ENCODE measurements at regions not wholly inside any gene's neighbourhood (a gene's known extent, or its start where the extent isn't known, plus 50 kb on each side); places are given as distances from the start of the nearest gene placed in this dataset.

DNA sequence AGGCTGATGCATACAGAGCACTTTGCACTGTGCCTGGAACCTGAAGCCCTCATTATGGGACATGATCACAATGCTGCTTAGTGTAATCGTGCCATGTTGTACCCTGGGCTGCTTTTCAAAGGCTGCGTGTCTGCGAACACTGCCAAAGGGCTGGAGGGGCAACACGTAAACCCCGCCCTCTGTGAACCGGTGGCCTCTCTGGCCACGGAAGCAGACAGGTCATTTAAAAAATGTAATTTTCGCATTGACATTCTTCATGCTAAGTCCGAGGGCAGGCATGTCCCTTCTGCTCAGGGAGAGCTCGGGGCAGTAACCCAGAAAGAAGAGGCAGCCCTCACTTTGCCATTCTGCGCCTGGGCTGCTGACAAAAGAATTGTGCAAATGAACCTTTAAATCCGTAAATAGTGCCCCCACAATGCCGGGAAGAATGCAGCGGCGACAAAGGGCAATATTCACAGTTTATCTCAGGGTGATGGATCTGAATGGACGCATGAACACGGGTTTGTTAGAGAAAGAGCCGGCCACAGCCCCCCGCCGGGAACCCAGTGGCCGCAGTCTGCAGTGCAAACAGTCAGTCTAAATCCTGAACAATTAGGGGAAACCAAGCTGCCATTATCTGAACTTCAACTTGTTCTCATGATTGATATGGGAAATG lies 226.1 kb downstream of the MYCN start:
- no peaks in the 10 kb centered on the region for H3K36me3 Mint-ChIP-seq (ENCODE audit: low read depth)
- H3K27me3 Mint-ChIP-seq (ENCODE audit: low read depth), result no peaks in the 10 kb centered on the region
- intact Hi-C loops (cut with micrococcal nuclease), result no loop called here
- no peak for DNase-seq (ENCODE audit: low spot score)
- H3K4me3 Mint-ChIP-seq (ENCODE audit: low read depth), result no peak overlapping the region
- no peak overlapping the region for H3K27ac Mint-ChIP-seq
- no peaks in the 10 kb centered on the region for H3K4me1 Mint-ChIP-seq (ENCODE audit: low read depth)
- H3K9me3 Mint-ChIP-seq, result no peaks in the 10 kb centered on the region

GRCh38 chr2:16165518-16166326 lies 225.4 kb downstream of the MYCN start:
- H3K9me3 Mint-ChIP-seq, result no peaks in the 10 kb centered on the region
- no peak for DNase-seq (ENCODE audit: low spot score)

DNA sequence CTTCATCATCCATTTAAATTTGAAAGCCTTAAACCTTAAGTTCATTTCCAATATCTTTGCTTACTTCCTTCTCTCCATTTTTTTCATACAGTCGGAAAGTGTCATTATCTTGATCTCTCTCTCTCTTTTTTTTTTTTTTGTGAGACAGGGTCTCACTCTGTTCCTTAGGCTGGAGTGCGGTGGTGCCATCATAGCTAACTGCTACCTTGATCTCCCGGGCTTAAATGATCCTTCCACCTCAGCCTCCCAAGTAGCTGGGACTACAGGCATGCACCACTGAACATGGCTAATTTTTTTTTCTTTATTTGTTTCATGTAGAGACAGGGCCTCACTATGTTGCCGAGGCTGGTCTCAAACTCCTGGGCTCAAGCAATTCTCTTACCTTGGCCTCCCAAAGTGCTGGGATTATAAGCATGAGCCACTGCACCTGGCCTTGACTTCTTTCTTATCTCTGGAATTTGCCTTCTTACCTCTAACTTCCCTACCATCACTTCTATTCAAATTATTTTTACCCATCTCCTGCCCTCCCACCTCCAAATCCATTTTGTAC lies 222.2 kb downstream of the MYCN start:
- Mint-ChIP-seq H3K9me3 (no peaks in the 10 kb centered on the region), H3K27ac (no peak overlapping the region), H3K36me3 (ENCODE audit: low read depth) (no peaks in the 10 kb centered on the region), H3K4me1 (ENCODE audit: low read depth) (no peaks in the 10 kb centered on the region), H3K27me3 (ENCODE audit: low read depth) (no peaks in the 10 kb centered on the region), H3K4me3 (ENCODE audit: low read depth) (no peak overlapping the region)
- intact Hi-C loops (cut with micrococcal nuclease), result no loop called here
- no peak for DNase-seq (ENCODE audit: low spot score)

More at GRCh38 chr2:16165518-16166326, 225.4 kb downstream of the MYCN start:
- intact Hi-C loops (cut with micrococcal nuclease), result no loop called here
- H3K36me3 Mint-ChIP-seq (ENCODE audit: low read depth), result no peaks in the 10 kb centered on the region
- H3K4me3 Mint-ChIP-seq (ENCODE audit: low read depth), result no peak overlapping the region
- no peaks in the 10 kb centered on the region for H3K27me3 Mint-ChIP-seq (ENCODE audit: low read depth)
- no peaks in the 10 kb centered on the region for H3K4me1 Mint-ChIP-seq (ENCODE audit: low read depth)
- H3K27ac Mint-ChIP-seq, result no peak overlapping the region

- Mint-ChIP-seq H3K27me3 (ENCODE audit: low read depth) (no peaks in the 10 kb centered on the region), H3K9me3 (no peaks in the 10 kb centered on the region), H3K36me3 (ENCODE audit: low read depth) (no peaks in the 10 kb centered on the region), H3K4me3 (ENCODE audit: low read depth) (no peak overlapping the region), H3K27ac (no peak overlapping the region), H3K4me1 (ENCODE audit: low read depth) (no peaks in the 10 kb centered on the region)
- DNase-seq (ENCODE audit: low spot score), result no peak
- intact Hi-C loops (cut with micrococcal nuclease), result no loop called here
Observed at GRCh38 chr2:16161768-16162490, 221.6 kb downstream of the MYCN start.

DNA sequence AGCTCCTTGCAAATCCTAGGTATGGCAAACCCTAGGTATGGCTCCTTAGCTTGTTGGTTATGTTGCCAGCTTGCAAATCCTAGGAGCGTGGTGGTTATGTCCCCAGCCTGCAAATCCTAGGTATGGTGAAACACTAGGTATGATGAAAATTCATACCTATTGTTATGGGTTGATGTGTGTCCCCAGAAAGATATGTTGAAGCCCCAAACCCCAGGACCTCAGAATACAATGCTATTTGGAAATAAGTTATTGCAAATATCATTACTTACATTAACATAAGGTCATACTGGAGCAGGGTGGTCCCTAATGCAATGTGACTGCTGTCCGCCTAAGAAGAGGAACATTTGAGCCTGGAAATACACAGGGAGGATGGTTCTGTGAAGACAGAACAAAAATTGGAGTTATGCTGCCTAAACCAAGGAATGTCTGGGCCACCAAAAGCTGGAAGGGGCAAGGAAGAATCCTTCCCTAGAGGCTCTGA lies 220.8 kb downstream of the MYCN start:
- H3K4me3 Mint-ChIP-seq (ENCODE audit: low read depth), result no peak overlapping the region
- no peaks in the 10 kb centered on the region for H3K4me1 Mint-ChIP-seq (ENCODE audit: low read depth)
- no peaks in the 10 kb centered on the region for H3K36me3 Mint-ChIP-seq (ENCODE audit: low read depth)
- no peak for DNase-seq (ENCODE audit: low spot score)
- H3K27me3 Mint-ChIP-seq (ENCODE audit: low read depth), result no peaks in the 10 kb centered on the region
- intact Hi-C loops (cut with micrococcal nuclease), result no loop called here
- H3K27ac Mint-ChIP-seq, result no peak overlapping the region
- H3K9me3 Mint-ChIP-seq, result no peaks in the 10 kb centered on the region

DNA sequence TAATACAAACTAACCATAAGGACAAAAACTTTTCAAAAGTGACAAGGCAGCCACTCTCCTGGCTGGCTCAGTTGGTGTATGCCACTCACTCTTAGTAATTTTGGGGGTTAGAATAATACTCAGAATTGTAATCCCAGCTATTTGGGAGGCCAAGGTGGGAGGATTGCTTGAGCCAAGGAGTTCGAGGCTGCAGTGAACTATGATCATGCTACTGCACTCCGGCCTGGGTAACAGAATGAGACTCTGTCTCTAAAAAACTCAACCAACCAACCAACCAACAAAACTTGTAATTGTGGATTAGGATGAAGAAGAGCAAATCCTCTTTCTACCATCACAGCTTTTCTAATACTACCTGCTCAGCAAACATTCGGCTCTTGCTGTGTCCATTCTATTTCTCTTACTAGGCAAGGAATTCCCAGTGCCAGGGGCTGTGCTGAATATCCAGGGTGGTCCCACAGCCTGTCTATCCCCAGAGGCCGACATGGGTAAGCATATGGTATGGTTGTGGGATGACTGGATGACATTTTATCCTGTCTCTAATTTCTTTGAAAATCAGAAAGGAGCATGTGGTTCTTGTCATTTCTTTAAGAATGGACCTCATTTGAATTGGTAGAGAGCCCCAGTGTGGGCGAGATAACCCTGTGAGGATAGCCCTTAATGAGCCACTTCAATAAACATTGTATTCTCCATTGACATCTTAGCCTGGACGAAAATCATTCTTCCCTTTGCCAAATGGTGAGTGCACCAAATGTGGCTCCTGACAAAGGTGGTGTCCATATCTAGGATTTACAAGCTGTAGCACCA lies 220.1 kb downstream of the MYCN start:
- no peak overlapping the region for H3K4me3 Mint-ChIP-seq (ENCODE audit: low read depth)
- no peak for DNase-seq (ENCODE audit: low spot score)
- intact Hi-C loops (cut with micrococcal nuclease), result no loop called here
- no peaks in the 10 kb centered on the region for H3K9me3 Mint-ChIP-seq
- H3K4me1 Mint-ChIP-seq (ENCODE audit: low read depth), result no peaks in the 10 kb centered on the region
- no peak overlapping the region for H3K27ac Mint-ChIP-seq
- H3K27me3 Mint-ChIP-seq (ENCODE audit: low read depth), result no peaks in the 10 kb centered on the region
- H3K36me3 Mint-ChIP-seq (ENCODE audit: low read depth), result no peaks in the 10 kb centered on the region

DNA sequence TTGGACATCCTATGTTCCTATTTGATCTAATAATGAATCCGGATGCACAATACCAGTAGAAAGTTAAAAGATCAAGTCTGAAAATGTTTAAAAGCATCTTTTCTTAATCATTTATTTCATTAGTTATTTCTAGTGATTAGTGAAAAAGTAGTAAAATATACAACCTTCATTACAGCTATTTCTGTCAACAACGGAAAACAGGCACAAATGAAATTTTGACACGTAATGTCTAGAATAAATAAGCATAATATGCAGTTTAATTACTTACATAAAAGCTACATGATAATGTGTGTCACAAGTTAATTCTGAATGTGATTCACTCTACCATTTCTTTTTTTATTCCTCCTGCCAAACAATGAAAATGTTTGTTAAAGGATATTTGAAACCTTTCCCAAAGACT lies 216.1 kb downstream of the MYCN start:
- intact Hi-C loops (cut with micrococcal nuclease), result no loop called here
- Mint-ChIP-seq H3K4me1 (ENCODE audit: low read depth) (no peaks in the 10 kb centered on the region), H3K27me3 (ENCODE audit: low read depth) (no peaks in the 10 kb centered on the region), H3K36me3 (ENCODE audit: low read depth) (no peaks in the 10 kb centered on the region), H3K9me3 (no peaks in the 10 kb centered on the region), H3K27ac (no peak overlapping the region), H3K4me3 (ENCODE audit: low read depth) (no peak overlapping the region)
- no peak for DNase-seq (ENCODE audit: low spot score)

GRCh38 chr2:16155766-16156165 lies 215.4 kb downstream of the MYCN start:
- Mint-ChIP-seq H3K9me3 (no peaks in the 10 kb centered on the region), H3K27me3 (ENCODE audit: low read depth) (no peaks in the 10 kb centered on the region), H3K27ac (no peak overlapping the region), H3K4me3 (ENCODE audit: low read depth) (no peak overlapping the region), H3K36me3 (ENCODE audit: low read depth) (no peaks in the 10 kb centered on the region), H3K4me1 (ENCODE audit: low read depth) (no peaks in the 10 kb centered on the region)
- DNase-seq (ENCODE audit: low spot score), result no peak
- intact Hi-C loops (cut with micrococcal nuclease), result no loop called here

DNA sequence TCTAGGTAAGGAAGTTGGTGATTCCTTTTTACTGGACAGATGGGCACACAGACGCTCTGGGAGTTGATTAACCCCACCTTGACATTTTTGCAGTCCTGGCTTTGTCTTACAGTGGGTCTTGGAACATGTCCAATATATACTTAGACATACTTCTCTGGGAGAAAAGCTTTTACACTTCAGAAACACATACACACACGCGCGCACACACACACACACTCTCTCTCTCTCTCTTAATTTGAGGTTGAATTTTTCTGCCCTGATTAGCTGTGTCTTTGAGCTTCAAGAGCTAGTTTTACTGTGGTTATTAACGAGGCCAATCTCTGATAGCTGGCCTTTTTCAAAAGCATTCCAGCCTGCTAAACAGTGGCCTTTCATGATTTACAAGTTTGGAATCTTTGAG lies 215.0 kb downstream of the MYCN start:
- no peak overlapping the region for H3K27ac Mint-ChIP-seq
- no peak for DNase-seq (ENCODE audit: low spot score)
- no peak overlapping the region for H3K4me3 Mint-ChIP-seq (ENCODE audit: low read depth)
- H3K36me3 Mint-ChIP-seq (ENCODE audit: low read depth), result no peaks in the 10 kb centered on the region
- intact Hi-C loops (cut with micrococcal nuclease), result no loop called here
- no peaks in the 10 kb centered on the region for H3K9me3 Mint-ChIP-seq
- no peaks in the 10 kb centered on the region for H3K27me3 Mint-ChIP-seq (ENCODE audit: low read depth)
- no peaks in the 10 kb centered on the region for H3K4me1 Mint-ChIP-seq (ENCODE audit: low read depth)

- Mint-ChIP-seq H3K9me3 (no peaks in the 10 kb centered on the region), H3K4me1 (ENCODE audit: low read depth) (no peaks in the 10 kb centered on the region), H3K27ac (no peak overlapping the region), H3K4me3 (ENCODE audit: low read depth) (no peak overlapping the region), H3K27me3 (ENCODE audit: low read depth) (no peaks in the 10 kb centered on the region), H3K36me3 (ENCODE audit: low read depth) (no peaks in the 10 kb centered on the region)
- intact Hi-C loops (cut with micrococcal nuclease), result no loop called here
- DNase-seq (ENCODE audit: low spot score), result no peak
Observed at GRCh38 chr2:16154501-16155280, 214.3 kb downstream of the MYCN start.

DNA sequence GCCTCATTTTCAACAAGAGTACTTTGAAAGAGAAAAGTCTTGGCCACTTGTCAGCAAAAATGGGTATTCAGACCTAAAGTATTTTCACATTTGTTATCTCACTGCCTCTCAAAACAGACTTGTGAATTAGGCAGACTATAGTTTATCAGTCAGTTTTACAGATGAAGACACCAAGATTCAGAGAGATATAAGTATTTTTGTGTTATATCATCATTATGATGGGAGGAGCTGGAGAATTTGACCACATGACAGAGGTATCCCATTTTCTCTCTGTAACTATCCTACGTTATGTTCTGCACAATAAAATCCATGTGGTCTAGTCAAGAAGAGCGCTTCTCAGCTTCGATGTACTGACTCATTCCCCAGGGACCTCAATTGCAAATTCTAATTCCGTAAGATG lies 213.7 kb downstream of the MYCN start:
- Mint-ChIP-seq H3K4me3 (ENCODE audit: low read depth) (no peak overlapping the region), H3K36me3 (ENCODE audit: low read depth) (no peaks in the 10 kb centered on the region), H3K27ac (no peak overlapping the region), H3K27me3 (ENCODE audit: low read depth) (no peaks in the 10 kb centered on the region), H3K9me3 (no peaks in the 10 kb centered on the region), H3K4me1 (ENCODE audit: low read depth) (no peaks in the 10 kb centered on the region)
- no peak for DNase-seq (ENCODE audit: low spot score)
- intact Hi-C loops (cut with micrococcal nuclease), result no loop called here

DNA sequence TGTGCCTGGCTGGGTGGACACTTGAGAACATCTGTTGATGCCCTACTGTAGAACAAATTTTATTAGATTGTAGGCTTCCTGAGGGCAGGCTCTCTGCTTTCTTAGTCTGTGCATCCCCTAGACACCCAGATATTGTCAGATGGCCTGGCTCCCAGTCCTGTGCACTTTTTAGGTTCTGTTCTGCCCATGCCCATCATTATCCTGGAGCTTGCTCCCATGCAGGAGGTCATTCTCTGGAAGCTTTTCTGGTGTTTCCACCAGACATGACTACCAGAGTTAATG lies 213.3 kb downstream of the MYCN start:
- no peaks in the 10 kb centered on the region for H3K9me3 Mint-ChIP-seq
- no peaks in the 10 kb centered on the region for H3K27me3 Mint-ChIP-seq (ENCODE audit: low read depth)
- no peaks in the 10 kb centered on the region for H3K36me3 Mint-ChIP-seq (ENCODE audit: low read depth)
- intact Hi-C loops (cut with micrococcal nuclease), result no loop called here
- no peaks in the 10 kb centered on the region for H3K4me1 Mint-ChIP-seq (ENCODE audit: low read depth)
- H3K4me3 Mint-ChIP-seq (ENCODE audit: low read depth), result no peak overlapping the region
- no peak overlapping the region for H3K27ac Mint-ChIP-seq
- DNase-seq (ENCODE audit: low spot score), result no peak

Data from activated T-helper 2 cell treated with anti-CD3 and anti-CD28 coated beads, Interferon-gamma antibody, Interleukin-2, Interleukin-4, amounts not matched to agents 10 μg/mL and 5 μg/mL and 100 μg/mL, durations not matched to agents 14 hours and 24 hours and 36 hours (primary cell).